ENCODE measurements at regions not wholly inside any gene's neighbourhood (a gene's known extent, or its start where the extent isn't known, plus 50 kb on each side); places are given as distances from the start of the nearest gene placed in this dataset.

- Mint-ChIP-seq H3K9me3 (peaks cover 9% of the 10 kb centered on the region), H3K4me1 (peaks cover 54% of the 10 kb centered on the region), H3K4me3 (no peak overlapping the region), H3K27me3 (ENCODE audit: insufficient read depth, low read depth) (peaks cover 3% of the 10 kb centered on the region), H3K27ac (no peak overlapping the region), H3K36me3 (peaks cover 18% of the 10 kb centered on the region)
- Histone ChIP-seq H3K27me3 (peaks cover 26% of the 10 kb centered on the region), H3K9ac (no peak overlapping the region), H3K79me2 (ENCODE audit: low read depth) (no peaks in the 10 kb centered on the region), H3K36me3 (no peaks in the 10 kb centered on the region), H3K4me3 (no peak overlapping the region), H2AFZ (replicated peaks) (no peak overlapping the region), H3F3A (ENCODE audit: low read depth) (no peaks in the 10 kb centered on the region), H3K4me2 (no peak overlapping the region), H3K9me3 (ENCODE audit: low read depth) (no peaks in the 10 kb centered on the region), H3K4me1 (no peaks in the 10 kb centered on the region), H3K27ac (no peak overlapping the region), H4K20me1 (ENCODE audit: low read depth) (no peaks in the 10 kb centered on the region)
- TF ChIP-seq CTCF (IDR thresholded peaks at IDR 0.05) (no peak), EZH2phosphoT487 (IDR thresholded peaks at IDR 0.05) (no peak), EZH2 (IDR thresholded peaks at IDR 0.05) (no peak)
- DNase-seq (ENCODE audit: low spot score), result no peak
These were observed 189.0 kb upstream of the BLID start for GRCh38 chr11:122304973-122305372.

- Histone ChIP-seq H3K27ac (no peak overlapping the region), H4K20me1 (ENCODE audit: low read depth) (no peaks in the 10 kb centered on the region), H3K9me3 (ENCODE audit: low read depth) (no peaks in the 10 kb centered on the region), H3K36me3 (no peaks in the 10 kb centered on the region), H2AFZ (replicated peaks) (no peak overlapping the region), H3K79me2 (ENCODE audit: low read depth) (no peaks in the 10 kb centered on the region), H3K9ac (no peak overlapping the region), H3K4me2 (no peak overlapping the region), H3K4me1 (no peaks in the 10 kb centered on the region), H3K4me3 (no peak overlapping the region), H3K27me3 (peaks cover 26% of the 10 kb centered on the region), H3F3A (ENCODE audit: low read depth) (no peaks in the 10 kb centered on the region)
- TF ChIP-seq CTCF (IDR thresholded peaks at IDR 0.05) (no peak), EZH2phosphoT487 (IDR thresholded peaks at IDR 0.05) (no peak), EZH2 (IDR thresholded peaks at IDR 0.05) (no peak)
- Mint-ChIP-seq H3K27me3 (ENCODE audit: insufficient read depth, low read depth) (peaks cover 3% of the 10 kb centered on the region), H3K9me3 (peaks cover 15% of the 10 kb centered on the region), H3K27ac (no peak overlapping the region), H3K4me3 (no peak overlapping the region), H3K36me3 (peaks cover 22% of the 10 kb centered on the region), H3K4me1 (peaks cover 48% of the 10 kb centered on the region)
- no peak for DNase-seq (ENCODE audit: low spot score)
These were observed 188.3 kb upstream of the BLID start for GRCh38 chr11:122304306-122304705.

DNA sequence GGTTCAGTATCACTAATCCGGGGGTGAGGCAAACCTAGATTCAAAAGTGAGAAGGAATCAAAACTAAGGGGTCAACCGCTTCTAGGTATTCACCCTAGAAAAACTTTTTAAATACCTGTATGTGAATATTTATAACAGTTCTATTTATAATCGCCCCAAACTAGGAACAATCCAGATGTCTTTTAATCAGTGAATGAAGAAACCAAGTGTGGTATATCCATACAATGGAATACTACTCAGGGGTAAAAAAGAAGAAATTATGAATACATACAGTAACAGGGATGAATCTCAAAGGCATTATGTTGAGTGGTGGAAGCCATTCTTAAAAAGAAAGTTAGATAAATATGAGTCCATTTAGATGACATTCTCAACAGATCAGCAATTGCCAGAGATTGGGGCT lies 178.0 kb upstream of the BLID start:
- H3K27me3 Mint-ChIP-seq (ENCODE audit: insufficient read depth, low read depth), result peaks cover 7% of the 10 kb centered on the region
- Histone ChIP-seq H3K4me1 (no peaks in the 10 kb centered on the region), H3K36me3 (no peaks in the 10 kb centered on the region), H3K9ac (no peak overlapping the region), H2AFZ (replicated peaks) (no peak overlapping the region), H3K9me3 (ENCODE audit: low read depth) (no peaks in the 10 kb centered on the region), H3K27me3 (no peaks in the 10 kb centered on the region), H3K79me2 (ENCODE audit: low read depth) (no peaks in the 10 kb centered on the region), H3K4me3 (no peak overlapping the region), H3K27ac (no peak overlapping the region), H4K20me1 (ENCODE audit: low read depth) (no peaks in the 10 kb centered on the region), H3F3A (ENCODE audit: low read depth) (no peaks in the 10 kb centered on the region), H3K4me2 (no peak overlapping the region)
- H3K4me3 Mint-ChIP-seq, result no peak overlapping the region
- H3K9me3 Mint-ChIP-seq, result peaks cover 52% of the 10 kb centered on the region
- TF ChIP-seq EZH2 (IDR thresholded peaks at IDR 0.05) (no peak), EZH2phosphoT487 (IDR thresholded peaks at IDR 0.05) (no peak), CTCF (IDR thresholded peaks at IDR 0.05) (no peak)
- no peak for DNase-seq (ENCODE audit: low spot score)
- no peak overlapping the region for H3K27ac Mint-ChIP-seq
- H3K4me1 Mint-ChIP-seq, result peaks cover 2% of the 10 kb centered on the region
- H3K36me3 Mint-ChIP-seq, result peaks cover 69% of the 10 kb centered on the region
